NCI-H2107 treated with DMSO at 0.1 percent for 48 hours (cell line): ENCODE measurements at regions not wholly inside any gene's neighbourhood (a gene's known extent, or its start where the extent isn't known, plus 50 kb on each side); places are given as distances from the start of the nearest gene placed in this dataset.

Experiments
- DNase-seq: peaks from one replicate; lab custom pipeline; 2025; ENCODE audit not compliant: unreplicated experiment; lab: John Stamatoyannopoulos, UW

- no peak for DNase-seq
Observed at GRCh38 chr3:22922317-22922716, 280.8 kb upstream of the UBE2E2 start.

DNA sequence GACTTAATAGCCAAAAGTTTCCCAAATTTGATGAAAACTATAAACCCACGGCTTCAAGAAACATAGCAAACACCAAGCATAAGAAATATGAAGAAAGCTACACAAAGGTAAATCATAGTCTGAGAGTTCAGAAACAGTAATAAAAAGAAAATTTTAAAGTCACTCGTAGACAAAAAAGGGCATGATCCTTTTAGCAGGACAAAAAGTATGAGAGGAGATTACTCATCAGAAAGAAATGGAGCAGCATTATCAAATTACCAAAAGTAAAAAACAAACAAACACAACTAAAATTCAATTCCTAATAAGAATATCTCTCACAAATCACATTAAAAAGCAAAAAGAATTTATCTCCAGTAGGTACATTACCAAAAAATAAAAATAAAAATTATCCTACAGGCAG is 279.4 kb upstream of the UBE2E2 start:
- no peak for DNase-seq

DNA sequence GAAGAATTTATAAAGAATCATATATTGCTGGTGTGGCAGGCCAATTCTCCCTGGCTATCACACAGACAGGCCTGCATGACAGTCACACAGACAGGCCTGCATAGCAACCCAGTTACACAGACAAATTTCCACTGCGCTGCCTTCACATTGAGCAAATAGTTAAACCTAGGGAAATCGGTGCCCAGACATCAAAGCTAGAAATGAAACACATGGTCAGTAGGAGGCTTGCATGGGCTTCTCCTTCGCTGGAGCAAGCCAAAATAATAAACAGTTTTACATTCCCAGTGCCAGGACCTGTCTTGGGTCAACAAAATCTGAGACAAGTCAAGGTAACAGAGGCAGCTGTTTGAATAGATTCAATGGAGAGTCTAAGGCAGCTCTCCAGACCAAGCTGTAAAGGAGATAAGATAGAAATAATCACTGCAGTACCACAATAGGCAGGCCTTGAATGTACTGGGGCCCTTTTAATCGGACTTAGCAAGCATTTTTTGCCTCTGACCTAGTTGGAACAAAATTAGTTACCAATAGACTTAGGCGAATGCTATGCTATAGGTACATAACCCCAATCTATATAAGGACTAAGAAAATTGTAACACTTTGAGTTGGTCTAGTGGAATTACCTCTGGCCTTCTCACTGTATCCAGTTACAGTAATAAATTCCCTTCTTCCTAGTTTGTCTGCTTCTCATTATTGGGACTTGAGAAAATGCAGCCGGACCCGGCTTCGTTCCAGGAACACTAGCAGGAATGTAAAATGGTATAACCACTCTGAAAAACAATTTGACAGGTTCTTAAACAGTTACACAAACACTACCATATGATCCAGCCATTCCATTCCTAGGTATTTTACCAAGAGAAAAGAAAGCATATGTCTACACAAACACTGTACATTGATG is 274.7 kb upstream of the UBE2E2 start:
- no peak for DNase-seq

GRCh38 chr3:22933051-22933840 is 269.9 kb upstream of the UBE2E2 start:
- DNase-seq = no peak

DNA sequence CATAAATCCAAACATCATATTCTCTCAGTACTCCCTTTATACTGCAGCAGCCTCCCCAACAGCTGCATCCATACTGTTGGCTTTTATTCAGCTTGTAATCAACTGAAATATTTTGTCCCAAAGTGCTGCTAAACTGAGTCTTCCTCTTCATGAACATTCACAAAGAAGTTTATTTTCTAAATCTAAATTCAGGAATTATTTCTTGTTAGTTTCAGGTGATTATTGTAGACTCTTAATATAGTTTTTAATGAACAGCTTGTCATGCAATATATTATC is 269.3 kb upstream of the UBE2E2 start:
- no peak for DNase-seq

GRCh38 chr3:22935040-22935439 is 268.1 kb upstream of the UBE2E2 start:
- no peak for DNase-seq

DNA sequence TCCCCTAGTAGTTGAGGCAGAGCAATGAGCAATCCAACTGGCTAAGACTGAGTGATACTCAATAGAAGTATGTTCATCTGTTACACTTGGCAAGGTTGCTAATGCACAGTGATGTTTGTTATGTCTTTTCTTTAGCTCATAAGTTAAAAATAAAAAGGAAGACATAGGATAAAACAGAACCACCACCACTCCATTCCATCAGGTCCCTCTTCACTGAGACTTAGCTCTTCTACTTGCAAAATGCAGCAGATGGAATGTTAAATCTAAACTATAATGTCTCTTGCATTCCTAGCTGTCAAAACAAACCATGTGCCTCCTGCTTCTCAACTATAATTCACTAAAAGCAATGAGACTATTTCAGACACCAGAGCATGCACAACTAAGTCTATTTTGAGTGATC is 265.6 kb upstream of the UBE2E2 start:
- DNase-seq = no peak

- no peak for DNase-seq
Observed at GRCh38 chr3:22938739-22939138, 264.4 kb upstream of the UBE2E2 start.

- no peak for DNase-seq
Observed at GRCh38 chr3:22939349-22939748, 263.8 kb upstream of the UBE2E2 start.

- no peak for DNase-seq
Observed at GRCh38 chr3:22940285-22940684, 262.8 kb upstream of the UBE2E2 start.

DNA sequence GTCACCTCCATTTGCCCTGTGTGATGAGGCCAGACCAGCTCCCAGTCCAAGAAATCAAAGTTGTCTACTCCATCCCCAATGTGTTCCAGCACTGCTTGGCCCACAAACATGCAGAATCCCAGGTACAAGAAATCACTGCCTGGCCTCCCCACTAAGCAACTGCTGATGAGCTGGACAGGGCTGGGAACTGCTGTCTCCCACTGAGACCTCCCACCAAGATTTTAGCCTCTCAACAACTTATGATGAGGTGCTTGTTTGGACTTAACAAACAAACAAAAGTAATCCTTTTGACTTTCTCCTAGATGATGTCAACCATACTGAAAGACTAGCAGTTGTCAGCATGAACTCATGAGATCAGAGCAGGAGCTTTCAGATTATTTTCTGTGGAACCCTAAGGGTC is 260.1 kb upstream of the UBE2E2 start:
- DNase-seq = no peak

- no peak for DNase-seq
Observed at GRCh38 chr3:22947851-22948250, 255.3 kb upstream of the UBE2E2 start.

GRCh38 chr3:22951910-22952309 is 251.2 kb upstream of the UBE2E2 start:
- no peak for DNase-seq

GRCh38 chr3:22952860-22953259 is 250.3 kb upstream of the UBE2E2 start:
- no peak for DNase-seq

DNA sequence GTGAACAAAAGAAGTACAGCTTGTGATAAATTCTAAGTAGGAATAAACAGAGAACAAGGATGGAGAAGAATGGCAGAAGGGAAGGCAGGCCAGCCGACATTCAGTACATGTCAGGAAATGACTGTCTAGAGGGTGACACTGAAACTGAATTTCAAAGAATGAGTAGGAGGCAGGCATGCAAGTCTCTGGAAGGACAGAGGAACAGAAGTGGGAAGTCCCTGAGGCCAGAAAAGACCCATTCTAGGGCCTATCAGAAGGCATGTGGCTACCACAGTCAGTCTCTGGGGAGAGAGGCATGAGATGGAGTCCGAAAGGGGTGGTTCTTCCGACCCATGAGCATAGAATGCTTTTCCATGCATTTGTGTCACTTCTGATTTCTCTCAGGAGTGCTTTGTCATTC is 243.5 kb upstream of the UBE2E2 start:
- DNase-seq = no peak

DNA sequence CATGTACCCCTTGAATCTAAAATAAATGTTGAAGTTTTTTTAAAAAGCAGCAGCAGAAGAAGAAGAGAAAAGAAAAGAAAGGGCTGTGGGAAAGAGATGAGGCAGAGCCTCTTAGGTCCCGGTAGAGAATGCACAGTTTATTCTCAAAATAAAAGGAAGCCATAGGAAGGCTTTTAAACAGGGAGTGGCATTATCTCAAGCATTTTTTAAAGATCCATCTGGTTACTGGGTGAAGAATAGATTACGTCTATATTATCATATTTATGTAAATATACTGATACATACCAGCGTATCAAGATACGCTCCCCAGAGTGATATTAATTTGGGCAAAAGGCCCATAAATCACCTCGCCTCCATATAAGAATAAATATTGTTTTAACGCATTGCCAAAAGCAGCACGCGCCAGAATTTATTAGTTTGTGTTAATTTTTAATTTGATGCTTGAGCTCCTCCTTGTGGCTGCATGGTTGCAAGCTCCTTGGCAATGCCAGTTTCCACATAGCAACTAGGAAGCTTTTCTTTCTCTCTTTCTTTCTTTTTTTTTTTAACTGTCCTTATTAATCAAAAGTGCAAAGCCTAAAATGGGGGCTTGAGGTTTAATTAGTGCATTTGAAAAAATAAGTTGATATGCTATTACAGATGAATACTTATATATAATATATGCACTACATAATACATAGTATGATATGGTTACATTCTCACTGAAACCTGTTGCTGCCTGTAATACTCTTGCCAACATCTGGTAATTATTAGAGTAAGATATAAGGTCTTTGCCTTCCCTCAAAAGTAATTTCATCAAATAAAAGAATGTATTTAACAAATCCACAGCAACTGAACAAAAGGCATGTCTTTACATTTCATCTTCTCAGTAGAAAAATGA is 242.8 kb upstream of the UBE2E2 start:
- no peak for DNase-seq

DNA sequence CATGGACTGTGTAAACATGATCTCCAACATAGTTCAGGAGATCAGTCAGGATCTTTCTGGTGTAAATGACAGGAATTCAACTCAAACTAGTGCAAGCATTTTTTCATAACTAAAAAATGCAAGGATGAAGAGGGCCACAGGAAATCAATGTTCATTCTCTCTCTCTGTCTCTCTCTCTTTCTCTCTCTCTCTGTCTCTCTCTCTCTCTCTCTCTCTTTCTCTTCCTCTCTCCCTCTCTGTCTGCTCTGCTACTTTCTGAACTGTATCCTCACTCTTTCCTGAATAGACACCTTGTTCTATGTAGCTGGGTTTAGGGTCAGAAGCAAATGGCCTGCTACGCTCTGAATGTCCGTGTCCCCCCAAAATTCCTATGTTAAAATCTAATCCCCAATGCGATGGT is 240.9 kb upstream of the UBE2E2 start:
- no peak for DNase-seq

GRCh38 chr3:22966349-22966748 is 236.8 kb upstream of the UBE2E2 start:
- DNase-seq = no peak

DNA sequence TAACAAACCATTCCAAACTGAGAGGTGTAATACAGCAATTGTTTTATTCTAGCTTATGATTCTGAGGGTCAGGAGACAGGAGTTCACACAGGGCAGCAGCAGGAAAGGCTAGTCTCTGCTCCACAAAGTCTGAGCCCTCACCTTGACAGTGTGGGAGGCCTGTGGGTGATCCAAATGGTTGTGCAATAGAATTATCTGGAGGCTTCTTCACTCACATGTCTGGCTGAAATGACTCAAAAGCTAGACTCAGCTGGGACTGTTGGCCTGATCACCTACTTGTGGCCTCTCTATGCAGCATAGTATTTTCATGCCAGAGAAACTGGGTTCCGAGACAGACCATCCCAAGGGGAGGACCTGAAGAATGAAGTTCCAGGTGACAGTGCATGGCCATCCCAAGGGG is 233.9 kb upstream of the UBE2E2 start:
- no peak for DNase-seq

DNA sequence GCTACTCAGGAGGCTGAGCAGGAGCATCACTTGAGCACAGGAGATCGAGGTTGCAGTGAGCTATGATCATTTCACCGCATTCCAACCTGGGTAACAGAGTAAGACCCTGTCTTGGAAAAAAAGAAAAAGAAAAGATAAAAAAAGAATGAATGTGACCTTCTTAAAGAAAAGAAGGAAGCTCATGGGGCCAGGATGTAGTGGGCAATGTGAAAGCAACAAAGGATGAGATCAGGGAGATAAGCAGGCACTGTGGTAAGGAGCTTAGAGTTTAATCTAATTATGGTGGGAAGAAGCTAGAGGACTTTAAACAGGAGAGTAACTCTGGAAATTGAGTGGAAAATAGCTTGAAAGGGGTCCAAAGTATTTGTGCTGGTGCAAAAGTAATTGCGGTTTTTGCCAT is 231.6 kb upstream of the UBE2E2 start:
- DNase-seq = no peak

DNA sequence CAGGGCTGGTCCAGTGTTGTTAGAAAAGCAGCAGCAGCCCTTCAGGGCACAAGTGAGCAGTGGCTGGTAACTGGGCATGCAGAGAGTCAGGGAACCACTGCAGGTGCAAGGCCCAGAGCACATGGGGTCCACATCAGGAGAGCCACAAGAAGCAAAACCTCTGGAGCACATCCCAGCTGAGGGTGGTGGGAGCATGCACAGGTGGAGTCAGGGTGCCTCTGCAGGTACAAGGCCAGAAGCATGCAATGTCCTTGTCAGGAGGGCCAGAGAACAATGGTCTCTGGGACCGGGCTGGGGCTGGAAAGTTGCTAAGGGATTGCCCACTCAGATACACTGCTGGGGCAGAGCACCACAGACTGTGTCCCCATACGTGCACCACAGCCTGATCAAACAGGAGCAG is 226.1 kb upstream of the UBE2E2 start:
- DNase-seq = no peak
